ENCODE measurements at regions not wholly inside any gene's neighbourhood (a gene's known extent, or its start where the extent isn't known, plus 50 kb on each side); places are given as distances from the start of the nearest gene placed in this dataset.

- TF ChIP-seq CTCF (IDR thresholded peaks at IDR 0.05) (no peak), POLR2A (IDR thresholded peaks at IDR 0.05) (no peak)
Measured at GRCh38 chr2:145379934-145380333, 860.0 kb upstream of the ZEB2 start.

Data from suprapubic skin (tissue), 3 donors.